CD4-positive, alpha-beta T cell treated with Interferon alpha-2 for 1 hour (primary cell): ENCODE measurements at regions not wholly inside any gene's neighbourhood (a gene's known extent, or its start where the extent isn't known, plus 50 kb on each side); places are given as distances from the start of the nearest gene placed in this dataset.

Experiments
- DNase-seq, 2 donors: peaks; one replicate each; pipeline ENCODE4 v3.0.0-alpha.2; 2020 to 2022

- no peak for DNase-seq
Measured at GRCh38 chr5:5652181-5652580, 229.7 kb downstream of the ICE1 start.

GRCh38 chr5:5650949-5651348 is 228.5 kb downstream of the ICE1 start:
- DNase-seq = no peak

- no peak for DNase-seq
Measured at GRCh38 chr5:5650242-5650641, 227.8 kb downstream of the ICE1 start.

GRCh38 chr5:5649641-5650040 is 227.2 kb downstream of the ICE1 start:
- DNase-seq = no peak

- no peak for DNase-seq
Measured at GRCh38 chr5:5648694-5649093, 226.2 kb downstream of the ICE1 start.

- no peak for DNase-seq
Measured at GRCh38 chr5:5645891-5646290, 223.4 kb downstream of the ICE1 start.

GRCh38 chr5:5645198-5645597 is 222.7 kb downstream of the ICE1 start:
- no peak for DNase-seq

- no peak for DNase-seq
Measured at GRCh38 chr5:5644249-5644648, 221.8 kb downstream of the ICE1 start.

- no peak for DNase-seq
Measured at GRCh38 chr5:5643481-5643880, 221.0 kb downstream of the ICE1 start.

- no peak for DNase-seq
Measured at GRCh38 chr5:5638211-5638610, 215.7 kb downstream of the ICE1 start.

GRCh38 chr5:5637173-5637572 is 214.7 kb downstream of the ICE1 start:
- no peak for DNase-seq

- no peak for DNase-seq
Measured at GRCh38 chr5:5634817-5635216, 212.3 kb downstream of the ICE1 start.

- no peak for DNase-seq
Measured at GRCh38 chr5:5633579-5633978, 211.1 kb downstream of the ICE1 start.

- DNase-seq = no peak
Measured at GRCh38 chr5:5632678-5633077, 210.2 kb downstream of the ICE1 start.

- DNase-seq = no peak
Measured at GRCh38 chr5:5629607-5629978, 207.1 kb downstream of the ICE1 start.

- no peak for DNase-seq
Measured at GRCh38 chr5:5628866-5629606, 206.6 kb downstream of the ICE1 start.

- DNase-seq = no peak
Measured at GRCh38 chr5:5626412-5626811, 203.9 kb downstream of the ICE1 start.

- no peak for DNase-seq
Measured at GRCh38 chr5:5625491-5625890, 203.0 kb downstream of the ICE1 start.

GRCh38 chr5:5623397-5623796 is 200.9 kb downstream of the ICE1 start:
- DNase-seq = no peak

GRCh38 chr5:5622806-5623205 is 200.3 kb downstream of the ICE1 start:
- no peak for DNase-seq

GRCh38 chr5:5619546-5619945 is 197.1 kb downstream of the ICE1 start:
- no peak for DNase-seq

- no peak for DNase-seq
Measured at GRCh38 chr5:5617024-5617423, 194.5 kb downstream of the ICE1 start.

- no peak for DNase-seq
Measured at GRCh38 chr5:5616247-5616895, 193.9 kb downstream of the ICE1 start.

- no peak for DNase-seq
Measured at GRCh38 chr5:5615569-5615968, 193.1 kb downstream of the ICE1 start.
